GM12892 (cell line): ENCODE measurements at regions not wholly inside any gene's neighbourhood (a gene's known extent, or its start where the extent isn't known, plus 50 kb on each side); places are given as distances from the start of the nearest gene placed in this dataset.

ENCODE experiments used
- DNase-seq: peaks from one replicate; pipeline ENCODE4 v3.0.0; 2011; ENCODE audit not compliant: insufficient read length
- FAIRE-seq: peaks from 2 replicates; lab custom pipeline; 2011; peaks lifted over from hg19 to GRCh38; lab: Jason Lieb, UNC
- POLR2A ChIP-seq: IDR thresholded peaks from 2 replicates; pipeline ENCODE4 v1.6.1; 2011; ENCODE audit warnings: low read depth, low read length, control low read depth
- POLR2AphosphoS5 ChIP-seq: IDR thresholded peaks from 2 replicates; pipeline ENCODE4 v1.6.1; 2011; ENCODE audit warnings: low read depth, low read length, control low read depth
- TAF1 ChIP-seq: IDR thresholded peaks from 2 replicates; pipeline ENCODE4 v1.6.1; 2011; ENCODE audit warnings: low read depth, mild to moderate bottlenecking, control low read depth, low read length, borderline replicate concordance

GRCh38 chr1:199546323-199546722 is 481.2 kb upstream of the NR5A2 start:
- TF ChIP-seq TAF1 (no peak), POLR2A (no peak), POLR2AphosphoS5 (no peak)
- FAIRE-seq (no peak), DNase-seq (no peak)

DNA sequence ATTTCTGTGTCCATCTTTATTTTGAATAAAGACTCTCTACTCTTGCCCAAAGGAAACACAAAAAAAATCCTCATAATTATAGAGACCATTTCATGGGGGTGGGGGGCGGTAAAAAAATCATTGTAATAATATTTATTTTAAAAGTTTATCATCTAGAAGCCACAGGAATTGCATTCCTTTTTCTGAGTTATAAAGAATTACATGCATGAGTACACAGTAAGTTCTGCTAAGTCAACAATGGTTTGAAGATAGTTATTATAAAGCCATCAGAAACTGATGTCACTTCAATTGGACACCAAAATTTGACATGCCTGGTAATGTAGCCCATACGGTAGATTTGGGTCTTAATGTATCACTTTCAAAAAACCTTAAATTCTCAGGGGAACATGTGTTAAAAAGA is 478.1 kb upstream of the NR5A2 start:
- FAIRE-seq: no peak
- no peak for DNase-seq
- TF ChIP-seq POLR2AphosphoS5: no peak
- TF ChIP-seq TAF1: no peak
- no peak for TF ChIP-seq POLR2A

- TF ChIP-seq POLR2AphosphoS5: no peak
- no peak for TF ChIP-seq TAF1
- TF ChIP-seq POLR2A: no peak
- FAIRE-seq (no peak), DNase-seq (no peak)
Measured at GRCh38 chr1:199550199-199551065, 477.1 kb upstream of the NR5A2 start.

DNA sequence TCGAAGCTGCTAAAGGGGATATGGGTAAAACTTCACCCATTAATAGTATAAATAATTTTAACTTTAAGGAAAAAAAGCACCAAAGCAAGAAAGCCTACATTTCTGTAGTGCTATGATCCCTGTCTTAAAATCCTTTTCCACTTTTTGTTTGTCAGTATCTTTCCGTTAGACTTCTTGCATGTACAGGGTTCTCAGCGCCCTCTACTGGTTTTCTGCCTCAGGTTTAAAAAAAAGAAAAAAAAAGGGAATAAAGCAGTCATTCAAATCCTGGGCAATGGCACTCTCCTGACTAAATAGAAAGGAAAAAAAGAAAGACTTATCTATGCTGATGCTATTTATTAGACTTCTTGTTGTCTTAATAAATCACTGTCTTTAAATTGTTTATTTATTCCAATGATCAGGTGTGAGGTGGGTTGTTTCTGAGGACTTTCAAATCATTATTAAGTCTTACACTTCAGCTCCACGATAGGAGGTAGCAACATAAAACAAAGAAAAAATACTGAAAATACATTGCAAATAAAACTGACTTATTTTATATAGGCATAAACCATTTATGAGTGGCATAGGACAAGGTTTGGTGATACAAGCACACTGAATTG is 475.4 kb upstream of the NR5A2 start:
- DNase-seq: no peak
- no peak for FAIRE-seq
- no peak for TF ChIP-seq POLR2AphosphoS5
- TF ChIP-seq TAF1: no peak
- TF ChIP-seq POLR2A: no peak

- no peak for DNase-seq
- FAIRE-seq: no peak
- TF ChIP-seq POLR2A (no peak), TAF1 (no peak), POLR2AphosphoS5 (no peak)
Measured at GRCh38 chr1:199553104-199553503, 474.4 kb upstream of the NR5A2 start.

DNA sequence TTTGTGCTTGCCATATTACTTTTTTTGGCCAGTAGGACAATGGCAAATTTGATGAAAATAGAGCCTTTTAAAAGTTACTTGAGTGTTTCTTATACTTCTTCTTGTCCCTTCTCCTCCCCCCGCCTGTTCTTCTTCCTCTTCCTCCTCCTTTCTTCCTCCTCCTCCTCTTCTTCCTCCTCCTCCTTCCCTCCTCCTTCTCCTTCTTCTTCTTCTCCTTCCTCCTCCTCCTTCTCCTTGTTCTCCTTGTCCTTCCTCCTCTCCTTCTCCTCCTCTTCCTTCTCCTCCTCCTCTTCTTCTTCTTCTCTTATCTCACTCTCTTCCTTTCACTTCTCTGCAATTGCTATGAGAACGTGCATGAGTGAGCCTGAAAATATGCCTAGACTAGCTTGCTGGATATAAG is 466.2 kb upstream of the NR5A2 start:
- DNase-seq: no peak
- no peak for TF ChIP-seq POLR2AphosphoS5
- no peak for TF ChIP-seq POLR2A
- no peak for TF ChIP-seq TAF1
- FAIRE-seq: no peak

DNA sequence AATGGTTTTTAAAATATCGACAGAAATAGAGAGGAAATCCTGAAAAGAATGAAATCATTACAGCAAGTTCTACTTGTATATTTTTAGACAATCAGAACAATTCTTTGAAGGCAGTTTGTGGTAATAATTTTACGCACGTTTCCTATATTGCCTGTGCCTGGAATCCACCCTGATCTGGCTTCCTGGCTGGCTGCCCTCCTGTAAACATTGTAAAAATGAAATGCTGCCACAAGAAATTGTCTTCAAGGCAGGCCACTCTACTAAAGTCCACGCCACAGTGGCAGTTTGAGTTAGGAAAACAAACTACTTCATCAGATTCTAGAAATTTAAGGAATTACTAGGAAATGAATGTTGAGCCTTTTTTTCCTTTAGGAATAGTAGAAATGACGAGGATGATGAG is 454.5 kb upstream of the NR5A2 start:
- DNase-seq: no peak
- FAIRE-seq: no peak
- no peak for TF ChIP-seq TAF1
- no peak for TF ChIP-seq POLR2AphosphoS5
- TF ChIP-seq POLR2A: no peak

- TF ChIP-seq TAF1: no peak
- no peak for TF ChIP-seq POLR2A
- no peak for TF ChIP-seq POLR2AphosphoS5
- peak; percentile 36 for FAIRE-seq
- no peak for DNase-seq
Measured at GRCh38 chr1:199574950-199575349, 452.6 kb upstream of the NR5A2 start.

- TF ChIP-seq POLR2AphosphoS5 (no peak), TAF1 (no peak), POLR2A (no peak)
- FAIRE-seq (no peak), DNase-seq (no peak)
Measured at GRCh38 chr1:199580300-199580699, 447.2 kb upstream of the NR5A2 start.

- DNase-seq (no peak), FAIRE-seq (no peak)
- TF ChIP-seq POLR2AphosphoS5 (no peak), TAF1 (no peak), POLR2A (no peak)
Measured at GRCh38 chr1:199585392-199585791, 442.1 kb upstream of the NR5A2 start.

DNA sequence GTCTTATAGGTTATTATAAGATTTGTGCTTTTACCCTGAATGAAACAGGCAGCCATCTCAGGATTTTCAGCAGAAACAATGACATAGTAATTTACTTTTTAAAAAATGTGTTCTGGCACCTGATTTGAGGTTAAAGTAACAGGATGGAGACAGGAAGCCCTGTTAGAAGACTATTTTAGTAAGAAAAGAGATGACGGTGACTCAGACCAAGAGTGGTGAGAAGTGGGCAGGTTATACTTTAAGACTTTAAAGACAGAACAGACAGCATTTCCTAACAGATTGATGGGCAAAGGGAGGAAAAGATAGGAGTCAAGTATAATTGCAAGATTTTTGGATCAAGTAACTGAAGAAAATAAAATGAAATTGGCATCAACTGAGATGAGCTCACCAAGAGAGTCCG is 436.8 kb upstream of the NR5A2 start:
- DNase-seq: no peak
- no peak for FAIRE-seq
- no peak for TF ChIP-seq POLR2AphosphoS5
- TF ChIP-seq TAF1: no peak
- TF ChIP-seq POLR2A: no peak

- peak; percentile 14 for FAIRE-seq
- TF ChIP-seq POLR2A (no peak), POLR2AphosphoS5 (no peak), TAF1 (no peak)
Measured at GRCh38 chr1:199591468-199591867, 436.0 kb upstream of the NR5A2 start.

More at GRCh38 chr1:199591468-199591867, 436.0 kb upstream of the NR5A2 start:
- no peak for DNase-seq
